NOMO-1 (cell line): ENCODE measurements at regions not wholly inside any gene's neighbourhood (a gene's known extent, or its start where the extent isn't known, plus 50 kb on each side); places are given as distances from the start of the nearest gene placed in this dataset.

ENCODE experiments used
- DNase-seq, 2 experiments: peaks; one replicate each; lab custom pipeline; 2025; ENCODE audit not compliant: unreplicated experiment in 2 of 2; lab: John Stamatoyannopoulos, UW

GRCh38 chr2:16853088-16853487 lies 187.5 kb upstream of the CYRIA start:
- DNase-seq: no peak

GRCh38 chr2:16852651-16853050 lies 187.0 kb upstream of the CYRIA start:
- DNase-seq: no peak

GRCh38 chr2:16851126-16851525 lies 185.5 kb upstream of the CYRIA start:
- no peak for DNase-seq

GRCh38 chr2:16840496-16841172 lies 175.0 kb upstream of the CYRIA start:
- no peak for DNase-seq

- DNase-seq: peak; percentile 23 to 49
These were observed 167.3 kb upstream of the CYRIA start for GRCh38 chr2:16832910-16833309.

- DNase-seq: no peak
These were observed 163.2 kb upstream of the CYRIA start for GRCh38 chr2:16828828-16829160.

GRCh38 chr2:16828044-16828827 lies 162.6 kb upstream of the CYRIA start:
- DNase-seq: no peak

- no peak for DNase-seq
These were observed 158.8 kb upstream of the CYRIA start for GRCh38 chr2:16824472-16824871.

- no peak for DNase-seq
These were observed 156.1 kb upstream of the CYRIA start for GRCh38 chr2:16821692-16822091.

GRCh38 chr2:16818203-16818556 lies 152.5 kb upstream of the CYRIA start:
- no peak for DNase-seq

- no peak for DNase-seq
These were observed 151.9 kb upstream of the CYRIA start for GRCh38 chr2:16817305-16818202.

- DNase-seq: no peak
These were observed 150.9 kb upstream of the CYRIA start for GRCh38 chr2:16816522-16816921.

- DNase-seq: no peak
These were observed 150.4 kb upstream of the CYRIA start for GRCh38 chr2:16816016-16816415.

GRCh38 chr2:16813593-16813992 lies 148.0 kb upstream of the CYRIA start:
- no peak for DNase-seq

- no peak for DNase-seq
These were observed 132.8 kb upstream of the CYRIA start for GRCh38 chr2:16798472-16798871.

- no peak for DNase-seq
These were observed 125.9 kb upstream of the CYRIA start for GRCh38 chr2:16791496-16791895.

- no peak for DNase-seq
These were observed 119.5 kb upstream of the CYRIA start for GRCh38 chr2:16785149-16785548.

- DNase-seq: no peak
These were observed 119.0 kb upstream of the CYRIA start for GRCh38 chr2:16784652-16785051.

GRCh38 chr2:16777123-16777870 lies 111.7 kb upstream of the CYRIA start:
- DNase-seq: no peak

- DNase-seq: no peak
These were observed 110.2 kb upstream of the CYRIA start for GRCh38 chr2:16775899-16776231.
